UCSD-AML1 (cell line): ENCODE measurements at regions not wholly inside any gene's neighbourhood (a gene's known extent, or its start where the extent isn't known, plus 50 kb on each side); places are given as distances from the start of the nearest gene placed in this dataset.

Source experiments
- DNase-seq: peaks from one replicate; lab custom pipeline; 2025; ENCODE audit not compliant: unreplicated experiment; lab: John Stamatoyannopoulos, UW

- DNase-seq, result no peak
Observed at GRCh38 chr11:13062115-13062514, 53.0 kb downstream of the RASSF10 start.

GRCh38 chr11:13064593-13064992 lies 55.5 kb downstream of the RASSF10 start:
- DNase-seq, result no peak

GRCh38 chr11:13065200-13065787 lies 56.2 kb downstream of the RASSF10 start:
- no peak for DNase-seq

- no peak for DNase-seq
Observed at GRCh38 chr11:13068211-13068610, 59.1 kb downstream of the RASSF10 start.

- no peak for DNase-seq
Observed at GRCh38 chr11:13073119-13073981, 64.2 kb downstream of the RASSF10 start.

- DNase-seq, result no peak
Observed at GRCh38 chr11:13074714-13075464, 65.8 kb downstream of the RASSF10 start.

- no peak for DNase-seq
Observed at GRCh38 chr11:13076961-13077360, 67.8 kb downstream of the RASSF10 start.

- no peak for DNase-seq
Observed at GRCh38 chr11:13080861-13081260, 71.7 kb downstream of the RASSF10 start.

- DNase-seq, result no peak
Observed at GRCh38 chr11:13082588-13082987, 73.5 kb downstream of the RASSF10 start.

GRCh38 chr11:13090228-13090708 lies 81.2 kb downstream of the RASSF10 start:
- peak; percentile 51 for DNase-seq

GRCh38 chr11:13091373-13091772 lies 82.3 kb downstream of the RASSF10 start:
- DNase-seq, result peak; percentile 21

GRCh38 chr11:13091804-13092203 lies 82.7 kb downstream of the RASSF10 start:
- DNase-seq, result no peak

- no peak for DNase-seq
Observed at GRCh38 chr11:13094930-13095687, 86.0 kb downstream of the RASSF10 start.

GRCh38 chr11:13098063-13098462 lies 88.9 kb downstream of the RASSF10 start:
- no peak for DNase-seq

GRCh38 chr11:13098616-13099289 lies 89.6 kb downstream of the RASSF10 start:
- no peak for DNase-seq

- DNase-seq, result no peak
Observed at GRCh38 chr11:13101644-13102512, 92.8 kb downstream of the RASSF10 start.

- DNase-seq, result no peak
Observed at GRCh38 chr11:13102513-13102840, 93.4 kb downstream of the RASSF10 start.

GRCh38 chr11:13102865-13103539 lies 93.9 kb downstream of the RASSF10 start:
- no peak for DNase-seq

GRCh38 chr11:13103962-13104554 lies 94.9 kb downstream of the RASSF10 start:
- no peak for DNase-seq
